GM23338 (cell line): ENCODE measurements at regions not wholly inside any gene's neighbourhood (a gene's known extent, or its start where the extent isn't known, plus 50 kb on each side); places are given as distances from the start of the nearest gene placed in this dataset.
A peak's percentile ranks its signal among the peaks of the same experiment; 100 is the strongest.

ENCODE experiments used
- ATAC-seq: fragments of 200-7000 bp; cut with Tn5 transposase; 3 replicates; pipeline ENCODE4 v1.9.1; 2020
- DNase-seq: peaks from one replicate; pipeline ENCODE4 v3.0.0-alpha.2; 2015; ENCODE audit warnings: low spot score
- H2AFZ ChIP-seq: fragments of 200-600 bp; sonication (generic); 2 replicates; pipeline ENCODE4 v1.8.0; 2016; ENCODE audit warnings: antibody characterized with exemption, mild to moderate bottlenecking, moderate library complexity
- H3F3A ChIP-seq: fragments of 200-600 bp; sonication (generic); replicated peaks from 2 replicates; pipeline ENCODE4 v1.8.0; 2017; ENCODE audit warnings: antibody characterized with exemption, mixed run types, low read depth
- H3K27ac ChIP-seq: fragments of 200-600 bp; sonication (generic); 2 replicates; pipeline ENCODE4 v1.6.1; 2016; ENCODE audit warnings: low read depth
- H3K27me3 ChIP-seq: fragments of 200-600 bp; sonication (generic); 2 replicates; pipeline ENCODE4 v1.8.0; 2016; ENCODE audit warnings: mild to moderate bottlenecking, mixed run types, moderate library complexity; ENCODE audit not compliant: insufficient read depth
- H3K36me3 ChIP-seq: fragments of 200-600 bp; sonication (generic); 2 replicates; pipeline ENCODE4 v1.8.0; 2016; ENCODE audit warnings: mild to moderate bottlenecking; ENCODE audit not compliant: insufficient read depth
- H3K4me1 ChIP-seq: fragments of 200-600 bp; sonication (generic); 2 replicates; pipeline ENCODE4 v1.8.0; 2016; ENCODE audit warnings: mild to moderate bottlenecking, moderate library complexity; ENCODE audit not compliant: insufficient read depth
- H3K4me2 ChIP-seq: fragments of 200-600 bp; sonication (generic); 2 replicates; pipeline ENCODE4 v1.7.1; 2017; ENCODE audit warnings: mixed run types
- H3K4me3 ChIP-seq: fragments of 200-600 bp; sonication (generic); 2 replicates; pipeline ENCODE4 v1.6.1; 2016; ENCODE audit warnings: mixed run types
- H3K79me2 ChIP-seq: fragments of 200-600 bp; sonication (generic); replicated peaks from 2 replicates; pipeline ENCODE4 v1.8.0; 2017; ENCODE audit warnings: mild to moderate bottlenecking; ENCODE audit not compliant: insufficient read depth
- H3K9me2 ChIP-seq: fragments of 200-600 bp; sonication (generic); 2 replicates; pipeline ENCODE4 v1.8.0; 2017; ENCODE audit not compliant: insufficient read depth
- H4K20me1 ChIP-seq: fragments of 200-600 bp; sonication (generic); replicated peaks from 2 replicates; pipeline ENCODE4 v1.8.0; 2017; ENCODE audit warnings: mild to moderate bottlenecking; ENCODE audit not compliant: insufficient read depth
- H3K27ac Mint-ChIP-seq: 2 replicates; pipeline ENCODE4 v1.8.0; 2020; ENCODE audit warnings: inconsistent platforms, mild to moderate bottlenecking, moderate library complexity, mixed read lengths
- H3K27me3 Mint-ChIP-seq: 3 replicates; pipeline ENCODE4 v1.8.0; 2022; ENCODE audit warnings: low read depth, mild to moderate bottlenecking, moderate library complexity, mixed read lengths, inconsistent platforms; ENCODE audit not compliant: insufficient read depth, poor library complexity
- H3K36me3 Mint-ChIP-seq: 3 replicates; pipeline ENCODE4 v1.8.0; 2021; ENCODE audit warnings: low read depth, mild to moderate bottlenecking, inconsistent platforms, moderate library complexity, mixed read lengths
- H3K4me1 Mint-ChIP-seq: 3 replicates; pipeline ENCODE4 v1.8.0; 2020; ENCODE audit warnings: mild to moderate bottlenecking, inconsistent platforms, mixed read lengths
- H3K4me3 Mint-ChIP-seq: 3 replicates; pipeline ENCODE4 v1.8.0; 2021; ENCODE audit warnings: moderate library complexity, mild to moderate bottlenecking, inconsistent platforms, mixed read lengths
- H3K9me3 Mint-ChIP-seq: 3 replicates; pipeline ENCODE4 v1.8.0; 2020; ENCODE audit warnings: moderate library complexity, mild to moderate bottlenecking, inconsistent platforms, mixed read lengths
- CREB1 ChIP-seq: fragments of 250-450 bp; sonication (Bioruptor Pico); IDR thresholded peaks from 2 replicates; pipeline ENCODE4 v1.5.0; 2020; ENCODE audit warnings: low read depth, mild to moderate bottlenecking, moderate library complexity
- EZH2 ChIP-seq: fragments of 200-600 bp; sonication (generic); IDR thresholded peaks from one replicate; pipeline ENCODE4 v1.8.0; 2017; ENCODE audit warnings: antibody characterized with exemption, mild to moderate bottlenecking, low read depth; ENCODE audit not compliant: unreplicated experiment
- EZH2phosphoT487 ChIP-seq: fragments of 200-600 bp; sonication (generic); IDR thresholded peaks from one replicate; pipeline ENCODE4 v1.8.1; 2018; ENCODE audit warnings: antibody characterized with exemption; ENCODE audit not compliant: unreplicated experiment
- JUNB ChIP-seq: IDR thresholded peaks from one replicate; pipeline ENCODE4 v1.6.1; 2016; ENCODE audit warnings: antibody characterized with exemption; ENCODE audit not compliant: unreplicated experiment
- NANOG ChIP-seq: IDR thresholded peaks from 2 replicates; pipeline ENCODE4 v1.6.1; 2016; ENCODE audit warnings: antibody characterized with exemption, borderline replicate concordance
- POLR2AphosphoS5 ChIP-seq: IDR thresholded peaks from 2 replicates; pipeline ENCODE4 v1.6.1; 2016; ENCODE audit warnings: antibody characterized with exemption, low read depth
- STAT1 ChIP-seq: IDR thresholded peaks from one replicate; pipeline ENCODE4 v1.6.1; 2016; ENCODE audit warnings: antibody characterized with exemption; ENCODE audit not compliant: unreplicated experiment
- ZNF114 ChIP-seq: fragments of 250-450 bp; sonication (Bioruptor Pico); IDR thresholded peaks from 2 replicates; pipeline ENCODE4 v1.5.0; 2020; ENCODE audit warnings: mild to moderate bottlenecking, moderate library complexity
- TF ChIP-seq, protein P1 (sequence below): fragments of 250-450 bp; sonication (Bioruptor Pico); IDR thresholded peaks from 2 replicates; pipeline ENCODE4 v1.5.0; 2020; ENCODE audit warnings: mild to moderate bottlenecking, moderate library complexity
- TF ChIP-seq, protein P2 (sequence below): IDR thresholded peaks from one replicate; pipeline ENCODE4 v1.6.1; 2018; ENCODE audit warnings: antibody characterized with exemption; ENCODE audit not compliant: unreplicated experiment
- TF ChIP-seq, protein P3 (sequence below), 2 experiments: fragments of 200-600 bp in 1 of 2; sonication (generic) in 1 of 2; conservative IDR thresholded peaks; 2 replicates each; pipeline versions ENCODE4 v1.5.1 to v1.6.1; 2016 to 2017; ENCODE audit warnings: antibody characterized with exemption in 2 of 2, low read depth in 2 of 2, mild to moderate bottlenecking in 2 of 2, moderate library complexity in 1 of 2

DNA sequence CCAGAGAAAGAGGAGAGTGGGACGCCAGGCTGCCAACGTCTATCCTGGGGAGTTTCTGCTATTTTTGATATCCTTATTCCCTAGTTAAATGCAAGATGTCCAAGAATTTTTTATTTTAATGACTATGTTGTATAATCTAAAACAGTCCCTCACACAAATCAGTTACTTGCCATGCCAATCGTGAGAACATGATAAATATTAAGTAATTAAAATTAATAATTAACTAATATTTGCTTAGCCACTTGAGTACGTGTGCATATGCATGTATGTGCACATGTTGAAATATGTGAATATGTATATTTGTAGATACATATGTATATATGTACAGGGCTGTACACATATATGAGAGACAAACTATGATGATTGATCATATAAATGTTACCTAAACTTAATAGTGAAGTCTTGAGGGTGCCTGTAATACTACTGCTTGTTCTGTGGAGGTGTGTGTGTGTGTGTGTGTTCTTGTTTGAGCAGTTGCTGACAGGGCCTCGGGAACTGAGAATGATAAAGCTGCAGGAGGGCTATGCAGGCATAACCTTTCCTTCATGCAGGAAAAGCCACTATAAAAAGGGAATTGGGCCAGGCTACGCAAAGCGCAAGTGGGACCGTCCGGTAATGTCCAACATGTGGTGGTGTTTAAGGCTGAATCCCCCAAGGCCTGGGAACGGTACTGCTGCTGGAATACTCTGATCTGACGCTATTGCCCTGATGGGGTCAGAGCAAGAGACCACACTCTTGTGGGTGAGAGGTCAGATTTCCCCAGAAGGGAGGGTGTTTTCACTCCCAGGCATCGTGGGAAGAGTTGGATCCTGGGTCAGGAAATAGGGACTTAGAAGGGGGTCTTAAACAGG, 148.3 kb upstream of the TBX18 start (continued):
- no peak for TF ChIP-seq STAT1

DNA sequence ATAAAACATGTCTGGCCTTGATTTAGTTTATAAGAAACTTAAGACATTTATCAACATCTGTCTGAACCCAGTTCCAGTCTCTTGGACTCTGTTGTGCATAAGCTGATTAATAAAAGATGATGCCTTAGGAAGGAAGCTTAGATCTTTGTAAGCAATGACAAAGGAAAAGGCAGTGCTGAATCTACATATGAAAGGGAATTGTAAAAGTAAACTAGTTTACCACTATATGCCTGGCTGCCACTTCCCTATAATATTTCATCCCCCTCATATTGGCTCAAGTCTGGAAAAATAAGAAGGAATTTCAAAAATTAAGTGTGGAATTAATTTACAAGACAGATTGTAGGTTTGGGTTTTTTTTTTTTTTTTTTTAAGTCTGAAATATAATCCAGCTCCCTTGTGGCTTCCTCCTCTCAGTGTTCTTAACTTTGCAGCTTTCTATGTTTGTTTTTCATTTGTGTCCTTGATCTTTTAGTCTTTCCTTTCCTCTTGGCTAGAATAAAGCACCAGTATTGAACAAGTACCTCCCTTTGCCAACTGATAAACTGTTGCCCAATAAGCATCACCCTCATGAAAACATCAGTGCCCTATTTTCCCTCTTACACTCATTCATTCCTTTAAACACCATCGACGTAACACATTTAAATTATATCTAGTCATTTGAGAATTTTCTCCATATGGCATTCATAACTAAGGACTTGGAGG, 146.7 kb upstream of the TBX18 start:
- H3K4me3 Mint-ChIP-seq: no peak overlapping the region
- Histone ChIP-seq H3K79me2 (no peaks in the 10 kb centered on the region), H3K9me2 (no peaks in the 10 kb centered on the region), H3K4me1 (peaks cover 10% of the 10 kb centered on the region), H3K4me2 (0 out of 2 replicates have a peak overlapping the region, but pooled peaks have one; percentile 4), H3K4me3 (no peak overlapping the region), H3K27me3 (no peaks in the 10 kb centered on the region), H2AFZ (no peak overlapping the region), H3F3A (no peaks in the 10 kb centered on the region), H3K27ac (no peak overlapping the region), H3K36me3 (no peaks in the 10 kb centered on the region), H4K20me1 (no peaks in the 10 kb centered on the region)
- DNase-seq (peak; percentile 21), ATAC-seq (no peak)
- H3K27me3 Mint-ChIP-seq: no peaks in the 10 kb centered on the region
- no peaks in the 10 kb centered on the region for H3K36me3 Mint-ChIP-seq
- H3K27ac Mint-ChIP-seq: peak overlapping the region; percentile 32
- no peaks in the 10 kb centered on the region for H3K9me3 Mint-ChIP-seq
- H3K4me1 Mint-ChIP-seq: peaks cover 13% of the 10 kb centered on the region; the same call in 2 of the 3 replicates
- TF ChIP-seq, protein P1, sequence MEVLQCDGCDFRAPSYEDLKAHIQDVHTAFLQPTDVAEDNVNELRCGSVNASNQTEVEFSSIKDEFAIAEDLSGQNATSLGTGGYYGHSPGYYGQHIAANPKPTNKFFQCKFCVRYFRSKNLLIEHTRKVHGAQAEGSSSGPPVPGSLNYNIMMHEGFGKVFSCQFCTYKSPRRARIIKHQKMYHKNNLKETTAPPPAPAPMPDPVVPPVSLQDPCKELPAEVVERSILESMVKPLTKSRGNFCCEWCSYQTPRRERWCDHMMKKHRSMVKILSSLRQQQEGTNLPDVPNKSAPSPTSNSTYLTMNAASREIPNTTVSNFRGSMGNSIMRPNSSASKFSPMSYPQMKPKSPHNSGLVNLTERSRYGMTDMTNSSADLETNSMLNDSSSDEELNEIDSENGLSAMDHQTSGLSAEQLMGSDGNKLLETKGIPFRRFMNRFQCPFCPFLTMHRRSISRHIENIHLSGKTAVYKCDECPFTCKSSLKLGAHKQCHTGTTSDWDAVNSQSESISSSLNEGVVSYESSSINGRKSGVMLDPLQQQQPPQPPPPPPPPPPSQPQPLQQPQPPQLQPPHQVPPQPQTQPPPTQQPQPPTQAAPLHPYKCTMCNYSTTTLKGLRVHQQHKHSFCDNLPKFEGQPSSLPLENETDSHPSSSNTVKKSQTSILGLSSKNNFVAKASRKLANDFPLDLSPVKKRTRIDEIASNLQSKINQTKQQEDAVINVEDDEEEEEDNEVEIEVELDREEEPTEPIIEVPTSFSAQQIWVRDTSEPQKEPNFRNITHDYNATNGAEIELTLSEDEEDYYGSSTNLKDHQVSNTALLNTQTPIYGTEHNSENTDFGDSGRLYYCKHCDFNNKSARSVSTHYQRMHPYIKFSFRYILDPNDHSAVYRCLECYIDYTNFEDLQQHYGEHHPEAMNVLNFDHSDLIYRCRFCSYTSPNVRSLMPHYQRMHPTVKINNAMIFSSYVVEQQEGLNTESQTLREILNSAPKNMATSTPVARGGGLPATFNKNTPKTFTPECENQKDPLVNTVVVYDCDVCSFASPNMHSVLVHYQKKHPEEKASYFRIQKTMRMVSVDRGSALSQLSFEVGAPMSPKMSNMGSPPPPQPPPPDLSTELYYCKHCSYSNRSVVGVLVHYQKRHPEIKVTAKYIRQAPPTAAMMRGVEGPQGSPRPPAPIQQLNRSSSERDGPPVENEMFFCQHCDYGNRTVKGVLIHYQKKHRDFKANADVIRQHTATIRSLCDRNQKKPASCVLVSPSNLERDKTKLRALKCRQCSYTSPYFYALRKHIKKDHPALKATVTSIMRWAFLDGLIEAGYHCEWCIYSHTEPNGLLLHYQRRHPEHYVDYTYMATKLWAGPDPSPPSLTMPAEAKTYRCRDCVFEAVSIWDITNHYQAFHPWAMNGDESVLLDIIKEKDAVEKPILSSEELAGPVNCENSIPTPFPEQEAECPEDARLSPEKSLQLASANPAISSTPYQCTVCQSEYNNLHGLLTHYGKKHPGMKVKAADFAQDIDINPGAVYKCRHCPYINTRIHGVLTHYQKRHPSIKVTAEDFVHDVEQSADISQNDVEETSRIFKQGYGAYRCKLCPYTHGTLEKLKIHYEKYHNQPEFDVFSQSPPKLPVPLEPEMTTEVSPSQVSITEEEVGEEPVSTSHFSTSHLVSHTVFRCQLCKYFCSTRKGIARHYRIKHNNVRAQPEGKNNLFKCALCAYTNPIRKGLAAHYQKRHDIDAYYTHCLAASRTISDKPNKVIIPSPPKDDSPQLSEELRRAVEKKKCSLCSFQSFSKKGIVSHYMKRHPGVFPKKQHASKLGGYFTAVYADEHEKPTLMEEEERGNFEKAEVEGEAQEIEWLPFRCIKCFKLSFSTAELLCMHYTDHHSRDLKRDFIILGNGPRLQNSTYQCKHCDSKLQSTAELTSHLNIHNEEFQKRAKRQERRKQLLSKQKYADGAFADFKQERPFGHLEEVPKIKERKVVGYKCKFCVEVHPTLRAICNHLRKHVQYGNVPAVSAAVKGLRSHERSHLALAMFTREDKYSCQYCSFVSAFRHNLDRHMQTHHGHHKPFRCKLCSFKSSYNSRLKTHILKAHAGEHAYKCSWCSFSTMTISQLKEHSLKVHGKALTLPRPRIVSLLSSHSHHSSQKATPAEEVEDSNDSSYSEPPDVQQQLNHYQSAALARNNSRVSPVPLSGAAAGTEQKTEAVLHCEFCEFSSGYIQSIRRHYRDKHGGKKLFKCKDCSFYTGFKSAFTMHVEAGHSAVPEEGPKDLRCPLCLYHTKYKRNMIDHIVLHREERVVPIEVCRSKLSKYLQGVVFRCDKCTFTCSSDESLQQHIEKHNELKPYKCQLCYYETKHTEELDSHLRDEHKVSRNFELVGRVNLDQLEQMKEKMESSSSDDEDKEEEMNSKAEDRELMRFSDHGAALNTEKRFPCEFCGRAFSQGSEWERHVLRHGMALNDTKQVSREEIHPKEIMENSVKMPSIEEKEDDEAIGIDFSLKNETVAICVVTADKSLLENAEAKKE: no peak
- TF ChIP-seq CREB1 (CRISPR knock-in tag) (no peak), POLR2AphosphoS5 (no peak), EZH2 (no peak), NANOG (no peak), ZNF114 (CRISPR knock-in tag) (no peak), EZH2phosphoT487 (no peak), STAT1 (no peak), JUNB (no peak)
- TF ChIP-seq, protein P2, sequence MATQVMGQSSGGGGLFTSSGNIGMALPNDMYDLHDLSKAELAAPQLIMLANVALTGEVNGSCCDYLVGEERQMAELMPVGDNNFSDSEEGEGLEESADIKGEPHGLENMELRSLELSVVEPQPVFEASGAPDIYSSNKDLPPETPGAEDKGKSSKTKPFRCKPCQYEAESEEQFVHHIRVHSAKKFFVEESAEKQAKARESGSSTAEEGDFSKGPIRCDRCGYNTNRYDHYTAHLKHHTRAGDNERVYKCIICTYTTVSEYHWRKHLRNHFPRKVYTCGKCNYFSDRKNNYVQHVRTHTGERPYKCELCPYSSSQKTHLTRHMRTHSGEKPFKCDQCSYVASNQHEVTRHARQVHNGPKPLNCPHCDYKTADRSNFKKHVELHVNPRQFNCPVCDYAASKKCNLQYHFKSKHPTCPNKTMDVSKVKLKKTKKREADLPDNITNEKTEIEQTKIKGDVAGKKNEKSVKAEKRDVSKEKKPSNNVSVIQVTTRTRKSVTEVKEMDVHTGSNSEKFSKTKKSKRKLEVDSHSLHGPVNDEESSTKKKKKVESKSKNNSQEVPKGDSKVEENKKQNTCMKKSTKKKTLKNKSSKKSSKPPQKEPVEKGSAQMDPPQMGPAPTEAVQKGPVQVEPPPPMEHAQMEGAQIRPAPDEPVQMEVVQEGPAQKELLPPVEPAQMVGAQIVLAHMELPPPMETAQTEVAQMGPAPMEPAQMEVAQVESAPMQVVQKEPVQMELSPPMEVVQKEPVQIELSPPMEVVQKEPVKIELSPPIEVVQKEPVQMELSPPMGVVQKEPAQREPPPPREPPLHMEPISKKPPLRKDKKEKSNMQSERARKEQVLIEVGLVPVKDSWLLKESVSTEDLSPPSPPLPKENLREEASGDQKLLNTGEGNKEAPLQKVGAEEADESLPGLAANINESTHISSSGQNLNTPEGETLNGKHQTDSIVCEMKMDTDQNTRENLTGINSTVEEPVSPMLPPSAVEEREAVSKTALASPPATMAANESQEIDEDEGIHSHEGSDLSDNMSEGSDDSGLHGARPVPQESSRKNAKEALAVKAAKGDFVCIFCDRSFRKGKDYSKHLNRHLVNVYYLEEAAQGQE: no peak
- TF ChIP-seq, protein P3, sequence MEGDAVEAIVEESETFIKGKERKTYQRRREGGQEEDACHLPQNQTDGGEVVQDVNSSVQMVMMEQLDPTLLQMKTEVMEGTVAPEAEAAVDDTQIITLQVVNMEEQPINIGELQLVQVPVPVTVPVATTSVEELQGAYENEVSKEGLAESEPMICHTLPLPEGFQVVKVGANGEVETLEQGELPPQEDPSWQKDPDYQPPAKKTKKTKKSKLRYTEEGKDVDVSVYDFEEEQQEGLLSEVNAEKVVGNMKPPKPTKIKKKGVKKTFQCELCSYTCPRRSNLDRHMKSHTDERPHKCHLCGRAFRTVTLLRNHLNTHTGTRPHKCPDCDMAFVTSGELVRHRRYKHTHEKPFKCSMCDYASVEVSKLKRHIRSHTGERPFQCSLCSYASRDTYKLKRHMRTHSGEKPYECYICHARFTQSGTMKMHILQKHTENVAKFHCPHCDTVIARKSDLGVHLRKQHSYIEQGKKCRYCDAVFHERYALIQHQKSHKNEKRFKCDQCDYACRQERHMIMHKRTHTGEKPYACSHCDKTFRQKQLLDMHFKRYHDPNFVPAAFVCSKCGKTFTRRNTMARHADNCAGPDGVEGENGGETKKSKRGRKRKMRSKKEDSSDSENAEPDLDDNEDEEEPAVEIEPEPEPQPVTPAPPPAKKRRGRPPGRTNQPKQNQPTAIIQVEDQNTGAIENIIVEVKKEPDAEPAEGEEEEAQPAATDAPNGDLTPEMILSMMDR (conservative IDR thresholded peaks at IDR 0.05; ENCODE audit: low read depth in 2 of 2): no peak
